ENCODE measurements at regions not wholly inside any gene's neighbourhood (a gene's known extent, or its start where the extent isn't known, plus 50 kb on each side); places are given as distances from the start of the nearest gene placed in this dataset.

- no peak for TF ChIP-seq CTCF (conservative IDR thresholded peaks at IDR 0.05; ENCODE audit: low read depth, low read length)
- no peak for TF ChIP-seq FOS (IDR thresholded peaks at IDR 0.05; ENCODE audit: low read depth, low read length)
- no peak for TF ChIP-seq CEBPB (IDR thresholded peaks at IDR 0.05; ENCODE audit: low read depth, low read length)
- no peak for TF ChIP-seq NFE2L2 (IDR thresholded peaks at IDR 0.05; ENCODE audit: low read depth, low read length)
- no peak for TF ChIP-seq USF2 (IDR thresholded peaks at IDR 0.05; ENCODE audit: low read depth, low read length)
- no peak for TF ChIP-seq ELK1 (IDR thresholded peaks at IDR 0.05; ENCODE audit: borderline replicate concordance, low read depth, low read length)
- no peak for TF ChIP-seq RCOR1 (IDR thresholded peaks at IDR 0.05; ENCODE audit: insufficient replicate concordance, low read length)
- no peak for TF ChIP-seq MXI1 (IDR thresholded peaks at IDR 0.05; ENCODE audit: borderline replicate concordance, low read depth, low read length)
- TF ChIP-seq RAD21 (IDR thresholded peaks at IDR 0.05; ENCODE audit: low read length) = no peak
- TF ChIP-seq POLR2A (IDR thresholded peaks at IDR 0.05; ENCODE audit: low read depth, low read length) = no peak
- no peak for TF ChIP-seq SMC3 (IDR thresholded peaks at IDR 0.05; ENCODE audit: low read depth, low read length)
- TF ChIP-seq MAZ (IDR thresholded peaks at IDR 0.05; ENCODE audit: borderline replicate concordance, low read depth, low read length) = no peak
- TF ChIP-seq CHD1 (IDR thresholded peaks at IDR 0.05; ENCODE audit: low read depth, low read length) = no peak
Observed at GRCh38 chr7:83861-84632, 108.3 kb upstream of the FAM20C start.

Measured in IMR-90 (cell line).